CD4-positive, alpha-beta T cell treated with Interleukin-21 for 1 hour (primary cell): ENCODE measurements at regions not wholly inside any gene's neighbourhood (a gene's known extent, or its start where the extent isn't known, plus 50 kb on each side); places are given as distances from the start of the nearest gene placed in this dataset.

Source experiments
- DNase-seq: peaks from one replicate; pipeline ENCODE4 v3.0.0-alpha.2; 2020

DNA sequence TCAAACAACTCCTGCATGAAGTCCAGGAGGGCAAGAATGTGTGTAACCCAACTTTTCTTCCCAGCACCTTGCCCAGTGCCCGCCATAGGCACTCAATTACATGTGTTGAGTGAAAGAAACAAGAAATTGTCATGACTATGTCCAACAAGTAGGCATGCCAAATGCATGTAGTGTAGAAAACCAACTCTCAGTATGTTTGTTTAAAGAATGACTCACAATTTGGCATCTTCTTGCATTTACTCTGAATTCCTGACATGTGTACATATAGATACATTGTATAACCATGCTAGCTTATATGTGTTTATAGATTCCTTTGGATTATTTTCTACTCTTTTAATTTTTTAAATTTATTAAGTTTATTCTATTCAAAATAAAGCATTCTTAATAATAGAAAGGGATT is 305.0 kb downstream of the EFNB2 start:
- no peak for DNase-seq

DNA sequence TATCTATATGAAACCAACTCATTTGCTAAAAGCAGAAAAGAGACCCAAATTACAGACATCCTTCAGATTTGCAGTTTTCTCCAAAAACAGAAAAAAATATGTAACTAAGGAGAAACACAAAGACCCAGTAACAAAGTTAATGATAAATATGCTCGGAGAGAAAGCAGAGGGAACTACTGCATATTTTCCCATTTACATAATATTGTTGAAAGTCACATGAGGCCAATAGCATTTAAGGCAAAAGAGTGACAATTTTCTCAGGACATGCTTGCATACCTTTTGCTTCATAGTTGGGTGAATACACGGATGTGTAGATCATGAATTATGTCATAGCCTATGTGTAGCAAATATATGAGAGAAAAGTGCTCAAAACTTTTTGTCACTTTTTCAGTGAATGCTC is 310.3 kb downstream of the EFNB2 start:
- no peak for DNase-seq

DNA sequence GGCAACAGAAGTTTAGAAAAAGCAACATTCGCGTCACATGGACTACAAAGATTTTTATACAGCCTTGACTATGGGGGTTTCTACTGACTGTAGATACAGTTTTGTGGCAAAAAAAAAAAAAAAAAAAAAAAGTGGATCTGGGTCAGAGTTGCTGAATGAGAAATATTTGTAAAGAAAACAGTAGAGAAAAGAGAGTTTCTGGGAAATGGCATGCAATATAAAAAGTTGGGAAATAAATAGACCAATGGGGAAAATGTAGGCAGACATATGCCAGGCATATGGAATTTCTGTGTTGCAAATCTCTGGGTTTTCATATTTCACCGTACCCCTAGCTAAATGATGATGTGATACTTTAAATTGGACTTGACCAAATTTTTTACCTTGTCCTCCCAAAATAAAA is 315.3 kb downstream of the EFNB2 start:
- DNase-seq, result no peak

DNA sequence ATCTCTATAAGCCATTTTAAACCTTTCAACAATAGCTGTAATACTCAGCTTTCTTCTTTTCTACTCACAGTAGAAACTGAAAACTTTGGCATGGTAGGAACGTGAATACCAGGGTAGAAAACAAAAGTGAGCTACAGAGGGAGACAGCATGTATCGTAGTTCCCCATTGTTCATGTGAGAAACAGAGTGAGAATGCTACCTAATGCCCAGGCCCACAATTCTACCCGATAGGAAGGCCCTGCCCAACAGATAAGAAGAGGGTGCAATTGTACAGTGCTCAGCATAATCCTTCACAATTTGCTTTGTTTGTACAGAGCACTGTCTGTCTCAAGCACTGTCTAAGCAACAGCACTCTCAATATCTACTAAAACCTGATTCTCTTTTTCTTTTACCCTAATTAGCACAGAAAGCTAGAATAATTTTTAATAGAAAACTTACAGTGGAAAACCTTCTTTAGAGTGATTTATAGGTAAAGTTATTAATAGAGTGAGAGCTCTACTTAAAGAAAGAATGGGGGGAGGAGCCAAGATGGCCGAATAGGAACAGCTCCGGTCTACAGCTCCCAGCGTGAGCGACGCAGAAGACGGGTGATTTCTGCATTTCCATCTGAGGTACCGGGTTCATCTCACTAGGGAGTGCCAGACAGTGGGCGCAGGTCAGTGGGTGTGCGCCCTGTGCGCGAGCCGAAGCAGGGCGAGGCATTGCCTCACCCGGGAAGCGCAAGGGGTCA is 322.3 kb downstream of the EFNB2 start:
- no peak for DNase-seq

DNA sequence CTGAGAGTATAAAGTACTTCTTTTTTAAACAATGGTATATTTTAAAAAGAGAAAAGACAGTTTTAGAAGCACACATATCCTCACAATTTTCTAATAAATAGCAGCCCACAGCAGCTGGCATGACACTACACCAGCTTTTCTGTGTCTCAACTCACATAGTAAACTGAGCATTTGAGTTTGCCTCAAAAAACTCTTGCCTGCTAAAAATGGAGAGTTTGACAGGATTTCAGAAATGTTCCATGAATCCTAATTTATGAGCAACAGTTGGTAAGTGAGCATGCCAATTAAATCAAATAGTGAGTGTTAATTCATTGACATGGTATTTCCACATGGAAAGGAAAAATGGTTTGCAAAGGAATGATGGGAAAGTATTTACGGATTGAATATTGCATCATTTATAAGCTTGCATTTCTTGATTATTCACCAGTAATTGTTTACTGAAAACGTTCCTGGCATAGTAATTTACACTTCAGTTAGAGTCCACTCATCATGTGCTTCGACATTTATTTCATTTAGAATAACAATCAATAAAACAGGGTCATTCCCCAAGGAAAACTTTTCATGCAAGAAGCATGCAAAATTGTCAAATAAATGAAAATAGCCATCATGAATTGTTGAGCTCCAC is 323.0 kb downstream of the EFNB2 start:
- no peak for DNase-seq

DNA sequence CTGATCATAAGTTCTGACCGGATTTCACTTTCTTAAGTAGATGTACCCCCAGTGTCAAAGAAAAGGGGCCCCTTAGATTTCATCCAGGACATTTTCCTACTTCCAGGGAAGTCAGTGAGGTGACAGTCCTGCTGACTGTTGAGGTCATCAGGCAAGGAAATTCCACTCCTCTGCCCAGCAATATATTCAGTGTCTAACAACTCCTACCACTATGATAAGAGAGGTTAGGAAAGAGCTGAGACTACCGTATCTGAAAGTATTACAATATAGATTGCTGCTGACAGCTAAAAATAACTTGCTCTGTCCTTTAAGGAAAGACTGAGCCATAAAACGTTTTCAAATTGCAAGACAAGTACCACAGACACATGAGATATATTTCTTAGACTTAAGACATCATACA is 325.1 kb downstream of the EFNB2 start:
- no peak for DNase-seq

DNA sequence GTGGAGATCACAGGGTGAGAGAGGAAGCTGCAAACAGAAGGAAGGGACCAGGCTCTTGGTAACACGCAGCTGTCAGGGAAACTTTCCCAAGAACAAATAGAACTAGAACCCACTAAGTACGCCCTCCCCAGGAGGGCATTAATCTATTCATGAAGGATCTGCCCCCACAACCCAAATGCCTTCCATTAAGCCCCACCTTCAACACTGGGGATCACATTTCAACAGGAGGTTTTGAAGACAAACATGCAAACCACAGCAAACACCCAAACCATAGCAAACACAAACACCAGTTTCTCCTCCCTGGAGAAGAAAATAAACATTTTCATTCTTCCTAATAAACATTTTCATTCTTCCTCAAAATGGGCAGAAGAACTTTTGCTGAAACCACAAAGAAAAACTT is 329.6 kb downstream of the EFNB2 start:
- no peak for DNase-seq

DNA sequence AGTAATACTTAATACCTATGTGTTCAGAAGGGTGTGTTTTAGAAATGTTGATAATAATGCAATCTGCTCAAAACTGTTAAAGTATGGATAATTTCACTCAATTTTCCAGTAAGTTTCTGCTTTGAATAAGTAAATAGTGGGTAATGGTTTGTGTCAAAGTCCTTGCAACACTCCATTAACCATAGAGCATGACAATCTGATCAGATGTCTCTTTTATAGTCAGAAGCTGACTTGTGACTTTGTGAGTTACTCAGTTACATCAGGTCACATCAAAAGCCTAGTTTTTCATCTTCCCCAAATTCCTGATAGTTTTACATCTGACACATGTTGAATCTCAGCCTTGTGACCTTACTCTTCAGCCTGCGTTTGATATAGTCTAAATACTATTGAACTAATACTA is 338.0 kb downstream of the EFNB2 start:
- no peak for DNase-seq

DNA sequence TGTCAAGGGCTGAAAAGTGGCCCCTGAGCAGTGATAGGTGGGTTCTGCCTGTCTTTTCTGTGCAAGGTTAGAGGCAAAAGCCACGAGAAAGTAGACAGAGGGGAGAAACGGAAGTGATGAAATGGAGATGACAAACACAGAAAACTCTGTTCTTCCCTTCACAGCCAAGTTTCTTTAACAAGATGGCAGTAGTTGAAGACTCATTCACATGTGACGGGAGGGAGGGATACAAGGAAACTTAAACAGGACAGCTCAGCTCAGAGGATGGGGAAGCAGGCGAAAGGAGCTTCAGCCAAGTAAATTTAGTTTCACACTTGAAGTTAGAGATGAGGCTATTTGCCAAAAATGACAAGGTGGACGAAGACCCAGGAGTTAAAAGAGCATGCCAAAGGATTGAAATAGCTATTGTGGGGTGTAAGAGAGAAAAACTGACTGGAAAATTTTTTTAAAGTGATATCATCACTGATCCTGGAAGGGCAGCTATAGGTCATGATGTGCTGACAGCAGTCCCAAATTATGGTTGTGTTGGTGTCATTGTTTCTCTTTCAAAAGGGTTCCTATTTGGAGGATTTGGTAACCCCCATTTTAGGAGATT is 347.9 kb downstream of the EFNB2 start:
- DNase-seq, result no peak

DNA sequence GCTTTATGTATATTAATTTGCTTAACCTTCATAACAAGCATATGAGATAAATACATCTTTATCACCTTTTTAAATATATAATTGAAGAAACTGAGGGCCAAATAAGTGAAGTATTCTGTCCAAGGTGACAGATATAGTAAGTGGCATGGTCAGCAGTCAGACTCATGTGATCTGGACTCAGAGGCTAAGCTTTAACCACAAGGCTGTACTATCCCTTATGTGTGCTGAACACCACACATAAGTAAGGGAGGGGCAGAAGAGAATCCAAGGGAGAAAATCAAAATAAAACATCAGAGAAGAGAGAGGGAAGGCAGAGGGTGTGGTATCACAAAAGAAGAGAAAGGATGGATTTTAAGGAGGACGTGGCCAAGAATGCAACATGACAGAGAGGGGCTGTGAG is 348.4 kb downstream of the EFNB2 start:
- DNase-seq, result no peak

DNA sequence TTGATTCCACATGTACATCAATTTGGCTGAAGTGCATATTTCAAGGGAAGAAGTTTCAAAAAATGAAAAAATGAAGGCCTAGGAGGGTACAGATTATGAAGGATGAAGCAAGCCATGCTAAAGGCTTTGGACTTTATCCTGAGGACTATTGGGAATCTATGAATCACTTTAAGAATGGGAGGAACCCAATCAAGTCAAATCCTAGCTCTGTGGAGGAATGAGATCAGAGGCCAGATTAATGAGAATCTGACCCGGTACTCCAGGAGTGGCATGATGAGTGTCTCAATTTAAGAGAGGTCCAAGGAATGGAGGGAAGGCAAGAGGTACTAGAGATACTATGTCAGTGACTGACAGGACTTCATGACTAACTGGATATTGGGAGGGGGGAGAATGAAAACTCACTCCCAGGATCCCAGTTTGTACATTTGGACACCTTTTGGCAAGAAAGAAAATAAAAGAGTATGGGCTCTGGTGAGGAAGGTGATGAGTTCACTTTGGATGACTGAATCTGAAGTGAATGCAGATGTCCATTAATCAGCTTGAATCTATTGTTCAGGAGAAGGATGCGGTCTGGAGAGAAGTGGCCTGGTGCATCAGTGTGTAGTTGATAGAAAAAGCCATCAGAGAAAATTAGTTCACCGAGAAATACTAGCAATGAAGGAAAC is 349.0 kb downstream of the EFNB2 start:
- DNase-seq, result no peak

DNA sequence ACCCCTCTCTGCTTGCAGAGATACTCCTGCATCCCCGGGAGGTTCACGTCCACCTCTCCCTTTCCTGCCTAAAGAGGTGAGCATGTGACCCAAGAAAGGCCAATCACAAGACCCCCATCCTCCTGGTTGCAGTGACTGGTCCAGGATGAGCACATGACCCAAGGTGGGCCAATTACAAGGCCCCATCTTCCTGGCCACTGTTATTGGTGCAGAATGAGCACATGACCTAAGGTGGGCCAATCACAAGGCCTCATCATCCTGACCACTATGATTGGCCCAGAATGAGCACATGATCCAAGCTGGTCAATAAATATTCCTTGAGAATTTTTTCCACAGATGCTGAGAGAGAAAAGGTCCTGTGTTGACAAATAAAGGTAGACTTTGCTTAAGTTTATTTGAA is 350.7 kb downstream of the EFNB2 start:
- no peak for DNase-seq

DNA sequence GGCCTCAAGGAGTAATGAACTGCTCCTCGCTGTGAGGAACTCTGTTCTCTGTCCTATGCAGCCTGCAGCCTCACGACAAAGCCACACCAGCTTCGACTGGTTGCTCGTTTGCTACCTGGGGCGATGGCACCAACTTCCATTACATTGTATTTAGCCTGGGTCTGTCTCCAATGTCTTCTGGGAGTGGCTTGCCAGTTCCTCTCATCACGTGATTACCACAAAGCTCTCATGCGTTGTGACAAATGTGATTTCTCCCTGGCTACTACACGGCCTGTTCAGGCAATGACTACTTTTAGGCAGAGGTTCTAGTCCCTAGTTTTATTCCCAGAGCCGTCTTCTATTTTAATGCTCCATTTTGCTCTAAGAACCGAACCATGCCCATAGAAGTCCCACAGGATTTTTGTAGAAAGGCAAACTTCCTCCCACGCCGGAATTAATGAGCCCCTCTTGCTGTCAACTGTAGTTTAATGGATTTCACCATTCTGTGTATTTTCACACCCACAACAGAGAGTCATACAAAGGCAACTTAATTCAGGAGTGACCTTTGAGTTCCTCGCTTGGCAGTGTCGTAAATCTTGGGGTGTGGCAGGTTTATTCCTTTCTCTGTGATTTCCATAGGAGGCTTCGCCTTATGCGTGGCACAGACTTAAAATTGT is 351.9 kb downstream of the EFNB2 start:
- DNase-seq, result no peak

DNA sequence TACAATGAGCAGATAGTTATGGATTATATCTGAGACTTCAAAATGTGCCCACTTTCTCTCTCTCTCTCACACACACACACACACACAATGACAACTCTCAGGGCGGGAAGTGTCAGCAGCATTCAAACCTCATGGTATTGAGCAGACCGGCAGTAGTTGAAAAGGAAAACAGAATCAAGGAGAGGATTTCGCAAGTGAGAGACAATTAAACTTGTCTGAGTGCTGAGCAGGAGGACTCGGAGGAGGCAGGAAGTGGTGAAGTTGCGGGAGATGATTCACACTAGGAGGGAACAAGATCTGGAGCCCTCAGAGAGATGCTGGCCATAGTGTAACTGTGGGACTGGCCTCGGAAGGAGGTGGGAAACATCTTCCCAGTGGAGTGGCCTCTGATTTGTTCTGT is 353.1 kb downstream of the EFNB2 start:
- DNase-seq, result no peak

DNA sequence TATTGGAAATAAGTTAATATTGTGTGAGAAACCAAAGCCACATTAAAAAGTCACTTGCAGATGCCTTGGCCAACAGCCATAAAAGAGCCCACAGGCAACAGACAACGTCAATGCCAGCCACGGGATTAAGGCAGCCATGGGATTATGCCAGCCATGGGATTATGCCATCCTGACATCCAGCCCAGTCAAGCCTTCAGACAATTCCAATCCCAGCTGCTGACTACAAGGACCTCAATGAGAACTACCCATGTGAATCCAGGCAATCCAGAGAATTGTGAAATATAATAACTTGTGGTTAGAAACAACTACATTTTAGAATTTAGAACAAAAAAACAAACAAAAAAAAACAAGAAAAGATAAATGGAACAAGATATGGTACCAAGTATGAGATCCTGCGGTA is 356.6 kb downstream of the EFNB2 start:
- no peak for DNase-seq

DNA sequence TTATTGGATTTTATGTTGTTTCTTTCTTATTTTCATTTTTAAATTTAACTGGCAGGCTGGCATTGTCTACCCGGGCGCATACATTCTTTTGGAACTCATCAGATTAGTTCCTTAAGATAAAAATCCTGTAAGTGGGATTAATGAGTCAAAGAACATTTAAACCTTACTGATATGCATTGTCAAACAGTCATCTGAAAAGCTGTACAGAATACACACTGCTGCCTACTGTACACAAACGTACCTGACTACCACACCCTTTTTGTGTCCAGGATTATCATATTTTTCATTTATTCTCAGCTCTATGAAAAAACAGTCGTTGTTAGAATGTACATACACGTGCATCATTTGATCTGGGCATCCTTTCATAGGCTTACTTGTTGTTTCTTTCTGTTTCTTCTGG is 358.3 kb downstream of the EFNB2 start:
- no peak for DNase-seq

DNA sequence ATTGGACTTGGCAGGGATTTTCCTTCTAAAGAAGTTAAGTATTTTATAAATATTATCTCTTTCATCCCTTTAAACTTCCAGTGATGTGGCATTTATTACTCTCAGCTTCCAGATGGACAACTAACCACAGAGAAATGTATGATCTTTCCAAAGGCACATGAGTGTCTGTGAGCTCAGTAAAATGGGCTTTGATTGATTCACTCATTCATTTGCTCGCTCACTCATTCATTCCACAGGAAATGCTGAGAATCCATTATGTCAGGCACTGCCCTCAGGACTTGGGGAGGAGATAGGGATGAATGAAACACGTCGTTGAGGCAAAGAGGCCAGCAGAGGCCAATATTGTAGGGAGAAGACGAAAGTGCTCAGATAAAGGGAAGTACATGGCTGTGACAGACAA is 359.3 kb downstream of the EFNB2 start:
- DNase-seq, result no peak

DNA sequence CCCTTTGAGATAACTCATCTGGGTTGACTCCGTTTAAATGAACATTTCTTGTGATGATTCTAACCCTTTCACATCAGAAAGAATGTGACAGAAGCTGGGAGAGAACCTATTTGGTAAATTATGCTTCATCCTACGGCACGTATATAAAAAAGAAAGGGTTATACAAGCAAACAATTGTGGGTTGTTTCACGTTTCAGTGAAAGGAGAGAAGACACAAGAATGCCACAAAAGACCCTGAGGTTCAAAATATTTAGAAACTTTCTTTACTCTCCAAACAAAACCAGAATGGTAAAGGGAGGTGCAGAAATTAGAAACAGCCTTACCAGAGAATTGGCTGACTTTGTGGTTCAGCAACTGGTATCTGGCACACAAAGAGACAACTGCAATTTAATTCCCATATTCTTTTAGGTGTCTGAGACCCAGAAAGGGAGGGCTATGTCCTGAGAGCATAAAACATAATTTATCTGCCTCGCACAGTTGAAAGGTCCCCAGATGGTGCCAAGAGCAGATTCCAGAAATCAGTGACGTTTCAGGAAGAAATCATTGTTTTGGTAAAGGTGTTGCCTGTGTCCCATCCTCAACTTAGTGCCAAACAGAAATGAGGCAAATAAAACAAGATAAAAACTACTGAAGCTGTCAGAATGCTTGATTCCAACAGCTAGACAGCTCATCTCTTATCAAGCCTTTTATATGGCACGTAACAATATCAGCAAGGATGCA is 361.4 kb downstream of the EFNB2 start:
- DNase-seq, result no peak

DNA sequence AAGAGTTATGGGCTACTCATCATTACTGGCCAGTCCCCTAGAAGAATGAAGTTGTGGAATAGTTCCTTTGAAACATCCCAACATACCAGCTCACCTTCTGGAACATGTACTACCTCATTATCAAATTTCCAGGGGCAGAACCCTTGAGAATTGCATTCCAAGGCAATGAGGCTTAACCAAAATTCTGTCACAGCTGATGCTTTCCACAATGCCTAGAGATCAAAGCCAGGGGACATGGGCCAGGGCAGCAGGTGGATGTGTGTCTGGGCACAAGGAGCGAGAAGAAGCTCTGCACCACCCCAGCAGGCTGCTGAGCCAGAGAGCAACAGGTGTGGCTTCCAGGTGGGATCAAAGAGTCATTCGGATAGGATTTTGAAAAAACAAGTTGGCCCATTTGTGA is 362.1 kb downstream of the EFNB2 start:
- DNase-seq, result no peak

DNA sequence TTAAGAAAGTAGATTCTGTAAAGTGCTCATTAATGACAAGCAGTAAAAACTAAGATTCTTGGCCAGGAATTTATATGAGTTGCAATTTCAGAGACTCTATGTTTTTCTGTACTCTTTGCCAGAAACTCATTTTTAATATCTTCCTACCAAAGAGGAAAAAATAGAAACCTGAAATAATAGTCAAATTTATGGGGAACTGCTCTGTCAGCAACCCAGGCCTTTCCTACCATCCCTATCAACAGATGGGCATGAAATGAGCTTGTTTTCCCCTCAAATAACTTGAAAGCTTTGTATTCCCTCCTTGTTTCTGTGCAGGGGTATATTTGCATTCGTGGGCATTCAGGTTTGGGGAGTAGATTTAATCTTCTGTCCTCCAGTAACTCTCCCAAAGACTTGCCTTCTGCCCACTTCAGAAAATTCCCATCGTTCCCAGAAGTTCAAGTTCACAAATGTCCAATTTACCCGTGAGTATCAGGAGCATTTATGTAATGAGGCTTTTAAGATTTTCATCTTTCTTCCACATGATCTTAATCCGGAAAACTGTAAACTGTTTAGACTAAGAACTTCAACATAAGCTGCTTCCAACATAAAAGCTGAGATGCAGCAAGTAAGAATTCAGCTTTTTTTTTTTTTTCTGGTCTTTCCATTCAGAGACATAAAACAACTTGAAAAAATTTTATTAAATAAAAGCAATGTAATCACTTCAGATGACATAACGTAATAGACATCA is 363.1 kb downstream of the EFNB2 start:
- no peak for DNase-seq

DNA sequence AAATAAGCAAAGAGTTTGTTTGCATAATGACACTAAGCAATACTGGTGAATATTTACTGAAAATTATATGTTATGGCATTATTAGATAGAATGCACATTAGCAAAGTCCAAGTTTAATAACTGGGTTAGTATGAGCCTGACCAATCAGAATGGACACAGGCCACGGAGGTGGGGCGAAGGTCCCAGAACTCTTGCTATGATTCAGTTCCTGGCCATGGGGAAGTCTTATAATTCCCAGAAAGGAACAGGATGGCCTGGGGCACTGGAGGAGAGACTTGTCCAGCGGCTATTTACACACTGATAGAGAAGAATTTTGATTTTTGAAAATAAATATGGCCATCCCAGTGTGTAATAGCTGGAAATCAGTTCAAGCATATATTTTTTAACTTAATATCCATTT is 372.0 kb downstream of the EFNB2 start:
- DNase-seq, result no peak

DNA sequence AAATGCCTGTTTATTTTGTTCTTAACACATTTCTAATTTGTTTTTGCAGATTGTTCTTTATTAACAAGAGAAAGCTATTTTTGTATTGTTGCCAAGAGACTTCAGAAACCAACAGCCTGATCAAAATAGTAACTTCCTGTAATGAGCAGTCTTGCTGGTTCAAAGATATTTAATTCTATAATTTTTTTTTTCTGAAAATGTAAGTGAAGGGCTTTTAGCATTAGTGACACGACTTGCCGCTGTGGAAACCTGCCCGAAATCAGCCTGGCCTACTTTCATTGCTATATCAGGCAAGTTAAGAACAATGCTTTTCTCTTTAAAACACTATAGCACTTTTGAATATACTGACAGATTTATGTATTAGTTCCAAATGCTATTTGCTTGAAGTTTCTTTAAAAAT is 374.3 kb downstream of the EFNB2 start:
- no peak for DNase-seq
